GM12872 (cell line): ENCODE measurements at regions not wholly inside any gene's neighbourhood (a gene's known extent, or its start where the extent isn't known, plus 50 kb on each side); places are given as distances from the start of the nearest gene placed in this dataset.

ENCODE experiments used
- TF ChIP-seq, protein P1 (sequence below): IDR thresholded peaks from 3 replicates; pipeline ENCODE4 v1.5.1; 2011; ENCODE audit warnings: low read depth, mild to moderate bottlenecking, low read length, moderate library complexity; ENCODE audit not compliant: insufficient read depth

DNA sequence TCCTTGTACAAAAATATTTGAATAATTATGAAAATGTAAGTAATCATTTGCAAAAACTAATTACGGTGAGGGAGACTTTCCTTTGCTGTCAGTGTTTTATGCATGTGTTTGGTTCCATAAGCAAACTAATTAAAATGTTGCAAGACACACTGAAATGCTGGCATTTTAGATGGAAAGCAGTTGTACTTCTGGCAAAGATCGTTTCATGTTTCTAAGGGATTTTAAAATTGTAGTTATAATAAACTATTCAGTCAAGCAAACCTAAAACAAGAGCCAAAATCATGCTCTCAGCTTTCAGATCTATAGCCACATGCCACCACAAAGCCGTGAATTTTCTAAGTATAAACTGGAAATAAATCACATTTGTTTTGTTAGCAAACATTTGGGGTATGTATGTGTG is 240.1 kb upstream of the ZNF385D start:
- TF ChIP-seq, protein P1, sequence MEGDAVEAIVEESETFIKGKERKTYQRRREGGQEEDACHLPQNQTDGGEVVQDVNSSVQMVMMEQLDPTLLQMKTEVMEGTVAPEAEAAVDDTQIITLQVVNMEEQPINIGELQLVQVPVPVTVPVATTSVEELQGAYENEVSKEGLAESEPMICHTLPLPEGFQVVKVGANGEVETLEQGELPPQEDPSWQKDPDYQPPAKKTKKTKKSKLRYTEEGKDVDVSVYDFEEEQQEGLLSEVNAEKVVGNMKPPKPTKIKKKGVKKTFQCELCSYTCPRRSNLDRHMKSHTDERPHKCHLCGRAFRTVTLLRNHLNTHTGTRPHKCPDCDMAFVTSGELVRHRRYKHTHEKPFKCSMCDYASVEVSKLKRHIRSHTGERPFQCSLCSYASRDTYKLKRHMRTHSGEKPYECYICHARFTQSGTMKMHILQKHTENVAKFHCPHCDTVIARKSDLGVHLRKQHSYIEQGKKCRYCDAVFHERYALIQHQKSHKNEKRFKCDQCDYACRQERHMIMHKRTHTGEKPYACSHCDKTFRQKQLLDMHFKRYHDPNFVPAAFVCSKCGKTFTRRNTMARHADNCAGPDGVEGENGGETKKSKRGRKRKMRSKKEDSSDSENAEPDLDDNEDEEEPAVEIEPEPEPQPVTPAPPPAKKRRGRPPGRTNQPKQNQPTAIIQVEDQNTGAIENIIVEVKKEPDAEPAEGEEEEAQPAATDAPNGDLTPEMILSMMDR, result no peak

DNA sequence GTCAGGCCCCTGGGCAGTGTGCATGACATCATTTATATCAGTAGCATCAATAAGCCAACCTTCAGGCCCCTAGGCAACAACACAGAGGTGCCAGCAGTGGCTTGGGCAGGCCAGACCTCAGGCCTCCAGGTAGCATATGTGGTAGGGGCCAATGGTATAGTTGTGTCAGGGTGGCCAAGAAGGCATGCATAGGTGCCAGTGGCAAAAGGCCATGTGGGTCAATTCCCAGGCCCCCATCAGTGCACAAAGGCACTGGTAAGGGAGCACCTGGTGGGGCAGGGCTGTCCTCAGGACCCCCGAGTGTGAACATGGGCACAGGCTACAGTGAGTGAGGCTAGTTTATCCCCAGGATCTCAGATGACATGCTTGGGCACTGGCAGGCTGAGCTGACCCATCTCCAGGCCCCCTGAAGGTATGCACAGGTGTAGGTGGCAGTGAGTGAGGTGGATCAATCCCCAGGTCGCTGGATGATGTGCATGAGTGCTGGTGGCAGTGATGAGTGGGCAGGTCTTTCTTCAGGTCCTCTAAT is 244.1 kb upstream of the ZNF385D start:
- TF ChIP-seq, protein P1, result no peak

DNA sequence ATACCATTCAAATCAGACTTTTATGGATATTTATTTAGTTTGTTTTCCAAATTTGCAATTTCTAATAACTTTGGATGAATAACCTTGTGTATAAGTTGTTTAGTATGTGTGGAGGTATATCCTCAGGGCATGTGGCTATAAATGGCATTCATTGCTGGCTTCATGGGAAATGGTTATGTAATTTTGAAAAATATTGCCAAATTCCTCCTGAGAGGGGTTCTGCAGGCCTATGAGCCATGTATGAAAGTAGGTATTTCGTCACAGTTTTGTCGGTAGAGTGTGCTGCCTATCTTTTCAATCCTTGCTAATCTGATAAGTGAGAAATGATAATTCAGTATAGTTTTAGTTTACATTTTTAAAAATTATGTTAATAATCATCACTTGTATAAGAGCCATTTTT is 256.4 kb upstream of the ZNF385D start:
- TF ChIP-seq, protein P1, result no peak

DNA sequence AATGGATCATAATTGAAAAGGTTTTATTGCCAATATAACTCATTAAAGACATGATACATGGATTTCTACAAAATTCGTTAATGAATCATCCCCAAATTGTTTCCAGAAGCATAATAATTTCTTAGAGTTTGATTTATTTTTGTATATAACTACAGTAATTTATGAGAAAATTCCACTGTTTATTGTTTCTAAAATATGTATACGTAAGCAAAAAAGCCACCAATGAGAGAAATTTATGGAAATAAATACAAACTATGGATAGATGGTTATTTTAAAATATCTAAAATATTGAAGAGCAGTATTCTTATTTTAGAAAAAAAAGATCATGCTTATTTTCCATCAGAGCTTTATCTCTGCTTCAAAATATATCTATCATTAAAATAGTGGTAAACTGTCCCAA is 260.0 kb upstream of the ZNF385D start:
- TF ChIP-seq, protein P1, result no peak

DNA sequence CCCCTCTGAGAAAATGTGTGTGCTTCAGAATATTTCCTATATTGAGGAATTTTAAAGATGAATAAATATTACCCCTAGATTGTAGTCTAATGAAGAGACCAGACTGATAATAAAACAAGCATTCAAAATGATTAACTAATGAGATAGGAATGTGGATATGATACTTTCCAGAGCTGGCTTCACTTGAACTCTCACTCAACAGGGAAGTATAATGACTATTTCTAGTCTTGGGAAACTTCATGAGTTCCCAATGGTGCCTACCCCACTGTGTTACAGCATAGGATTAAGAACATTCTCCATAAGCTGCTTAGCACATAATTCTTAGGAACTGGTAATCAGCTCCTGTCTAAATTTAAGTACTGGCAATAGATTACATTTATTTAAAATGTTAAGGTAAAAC is 261.5 kb upstream of the ZNF385D start:
- TF ChIP-seq, protein P1, result no peak

DNA sequence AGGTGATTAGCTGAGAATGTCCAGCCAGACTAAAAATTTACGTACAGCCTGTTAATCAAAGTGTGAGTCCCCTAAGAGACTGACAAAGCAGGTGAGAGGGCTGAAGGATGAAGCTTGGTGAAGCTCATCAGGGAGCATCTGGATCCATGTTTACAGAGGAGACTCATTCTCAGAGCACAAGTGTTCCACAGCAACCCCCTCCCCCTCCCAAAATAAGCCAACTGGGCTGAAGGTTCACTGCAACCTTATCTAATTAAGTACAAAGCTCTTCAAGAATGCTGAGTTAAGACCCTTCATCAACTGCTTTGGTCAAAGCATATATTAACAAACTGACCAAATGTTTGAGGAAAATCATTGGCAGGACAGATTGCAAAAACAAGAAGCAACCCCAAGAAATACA is 262.6 kb upstream of the ZNF385D start:
- TF ChIP-seq, protein P1, result no peak

DNA sequence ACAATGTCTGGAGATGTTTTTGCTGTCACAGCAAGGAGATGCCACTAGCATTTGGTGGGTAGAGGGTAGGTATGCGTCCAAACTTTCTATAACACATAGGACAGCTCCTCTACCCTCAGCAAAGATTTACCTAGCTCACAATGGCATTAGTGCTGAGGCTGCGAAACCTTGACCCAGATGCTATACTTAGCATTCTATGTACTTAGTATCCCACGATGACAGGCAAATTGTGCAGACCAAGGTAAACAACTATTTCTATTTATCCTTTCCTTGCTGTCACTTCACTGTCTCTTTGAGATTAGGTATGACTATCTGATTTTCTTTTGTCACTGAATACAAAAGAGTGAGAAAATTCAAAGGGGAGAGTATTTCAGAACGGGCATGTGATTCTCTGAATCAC is 265.2 kb upstream of the ZNF385D start:
- TF ChIP-seq, protein P1, result no peak

DNA sequence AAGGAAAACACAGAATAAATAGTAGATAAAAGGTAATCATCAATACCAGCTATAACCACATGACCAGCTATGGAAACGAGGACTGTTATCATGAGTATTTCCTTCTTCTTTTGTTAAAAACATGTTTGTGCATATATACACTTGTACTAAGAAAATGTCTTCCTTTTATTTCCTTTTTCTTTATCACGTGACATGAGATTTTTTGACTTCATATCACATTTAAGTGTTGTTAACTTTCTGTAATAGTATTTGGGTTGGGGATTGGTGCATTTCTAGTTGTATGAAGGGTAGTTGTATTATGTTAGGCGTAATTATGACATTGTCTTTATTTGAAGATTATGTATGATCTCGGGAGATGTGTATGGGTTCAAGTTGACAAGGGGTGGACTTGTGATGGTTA is 278.5 kb upstream of the ZNF385D start:
- TF ChIP-seq, protein P1, result no peak
